Naive thymus-derived CD8-positive, alpha-beta T cell (primary cell): ENCODE measurements at regions not wholly inside any gene's neighbourhood (a gene's known extent, or its start where the extent isn't known, plus 50 kb on each side); places are given as distances from the start of the nearest gene placed in this dataset.
"Not testable (repeated sequence)": the region's sequence is repeated elsewhere in the genome, so short reads cannot be mapped to it uniquely, and the experiment has no call there.

Source experiments
- ATAC-seq, 2 donors: fragments of 150-1000 bp; cut with Tn5 transposase in 1 of 2; sonication (Bioruptor Pico), chemical (Tn5 transposase) in 1 of 2; 1 replicate in 1 of 2; 2 replicates in 1 of 2; pipeline ENCODE4 v1.10.0; 2021; ENCODE audit warnings: mild to moderate bottlenecking in 2 of 2, moderate library complexity in 2 of 2
- POLR2A ChIA-PET: fragments of 350-600 bp; sonication (Branson Sonifier 250); formaldehyde crosslinking; loops from one replicate; lab custom pipeline; 2021; ENCODE audit warnings: antibody characterized with exemption; lab: Charles Lee
- DNase-seq, 10 donors: peaks; one replicate each; pipeline versions ENCODE4 v3.0.0 to v3.0.0-alpha.2; 2020 to 2022
- H3K27ac Mint-ChIP-seq, 10 donors: one replicate each; pipeline ENCODE4 v1.8.0; 2020 to 2022; ENCODE audit warnings: mild to moderate bottlenecking in 10 of 10, mixed read lengths in 10 of 10, moderate library complexity in 4 of 10, inconsistent platforms in 1 of 10
- H3K27me3 Mint-ChIP-seq, 5 donors: one replicate each; pipeline ENCODE4 v1.8.0; 2021 to 2022; ENCODE audit warnings: mixed read lengths in 5 of 5
- H3K36me3 Mint-ChIP-seq, 3 donors: one replicate each; pipeline ENCODE4 v1.8.0; 2020 to 2022; ENCODE audit warnings: mixed read lengths in 3 of 3, mild to moderate bottlenecking in 2 of 3, inconsistent platforms in 1 of 3
- H3K4me1 Mint-ChIP-seq, 4 donors: one replicate each; pipeline ENCODE4 v1.8.0; 2021 to 2022; ENCODE audit warnings: mixed read lengths in 4 of 4
- H3K4me3 Mint-ChIP-seq, 10 donors: one replicate each; pipeline ENCODE4 v1.8.0; 2020 to 2022; ENCODE audit warnings: mild to moderate bottlenecking in 10 of 10, mixed read lengths in 10 of 10, moderate library complexity in 6 of 10, inconsistent platforms in 1 of 10
- H3K9me3 Mint-ChIP-seq, 9 donors: one replicate each; pipeline ENCODE4 v1.8.0; 2020 to 2022; ENCODE audit warnings: mixed read lengths in 9 of 9, mild to moderate bottlenecking in 3 of 9, inconsistent platforms in 1 of 9, moderate library complexity in 1 of 9

- POLR2A ChIA-PET, result no interaction called here
Observed at GRCh38 chr3:65018801-65019200, 331.0 kb upstream of the ADAMTS9 start.

GRCh38 chr3:65017359-65017758 is 329.6 kb upstream of the ADAMTS9 start:
- no peak for ATAC-seq
- H3K27ac Mint-ChIP-seq, result no peak overlapping the region

More at GRCh38 chr3:65018801-65019200, 331.0 kb upstream of the ADAMTS9 start:
- ATAC-seq, result no peak
- H3K36me3 Mint-ChIP-seq, result no peaks in the 10 kb centered on the region
- H3K27ac Mint-ChIP-seq, result no peak overlapping the region
- no peak overlapping the region for H3K4me3 Mint-ChIP-seq
- no peaks in the 10 kb centered on the region for H3K4me1 Mint-ChIP-seq
- peaks cover 0 to 18% (median 1%) of the 10 kb centered on the region in 9 donors for H3K9me3 Mint-ChIP-seq
- DNase-seq, result no peak
- H3K27me3 Mint-ChIP-seq, result peaks cover 0 to 4% (median 0%) of the 10 kb centered on the region in 5 donors

GRCh38 chr3:65015711-65016110 is 327.9 kb upstream of the ADAMTS9 start:
- H3K9me3 Mint-ChIP-seq, result peaks cover 0 to 24% (median 1%) of the 10 kb centered on the region in 9 donors
- no peaks in the 10 kb centered on the region for H3K27me3 Mint-ChIP-seq
- no peak overlapping the region for H3K27ac Mint-ChIP-seq
- no peaks in the 10 kb centered on the region for H3K4me1 Mint-ChIP-seq
- H3K36me3 Mint-ChIP-seq, result no peaks in the 10 kb centered on the region
- ATAC-seq, result no peak
- POLR2A ChIA-PET, result no interaction called here
- DNase-seq, result no peak
- no peak overlapping the region for H3K4me3 Mint-ChIP-seq

More at GRCh38 chr3:65017359-65017758, 329.6 kb upstream of the ADAMTS9 start:
- no peak for DNase-seq
- Mint-ChIP-seq H3K27me3 (no peaks in the 10 kb centered on the region), H3K36me3 (no peaks in the 10 kb centered on the region), H3K4me1 (no peaks in the 10 kb centered on the region), H3K9me3 (peaks cover 0 to 24% (median 0%) of the 10 kb centered on the region in 9 donors), H3K4me3 (no peak overlapping the region)
- POLR2A ChIA-PET, result no interaction called here

GRCh38 chr3:65013053-65013452 is 325.3 kb upstream of the ADAMTS9 start:
- DNase-seq, result no peak
- no peak overlapping the region for H3K4me3 Mint-ChIP-seq
- no peaks in the 10 kb centered on the region for H3K36me3 Mint-ChIP-seq
- ATAC-seq, result no peak
- no peaks in the 10 kb centered on the region for H3K27me3 Mint-ChIP-seq
- H3K27ac Mint-ChIP-seq, result no peak overlapping the region
- POLR2A ChIA-PET, result no interaction called here
- H3K4me1 Mint-ChIP-seq, result no peaks in the 10 kb centered on the region
- peaks cover 0 to 23% (median 0%) of the 10 kb centered on the region in 9 donors for H3K9me3 Mint-ChIP-seq

GRCh38 chr3:65006300-65006739 is 318.5 kb upstream of the ADAMTS9 start:
- Mint-ChIP-seq H3K4me3 (no peak overlapping the region), H3K27me3 (peaks cover 0 to 4% (median 0%) of the 10 kb centered on the region in 5 donors), H3K36me3 (no peaks in the 10 kb centered on the region), H3K9me3 (peaks cover 0 to 23% (median 1%) of the 10 kb centered on the region in 9 donors), H3K27ac (no peak overlapping the region), H3K4me1 (no peaks in the 10 kb centered on the region)
- DNase-seq (no peak), ATAC-seq (no peak)
- POLR2A ChIA-PET, result no interaction called here

GRCh38 chr3:65005486-65005885 is 317.7 kb upstream of the ADAMTS9 start:
- Mint-ChIP-seq H3K4me3 (no peak overlapping the region), H3K27ac (no peak overlapping the region), H3K36me3 (no peaks in the 10 kb centered on the region), H3K4me1 (no peaks in the 10 kb centered on the region), H3K27me3 (peaks cover 0 to 4% (median 0%) of the 10 kb centered on the region in 5 donors), H3K9me3 (peaks cover 0 to 23% (median 3%) of the 10 kb centered on the region in 9 donors)
- no peak for ATAC-seq
- POLR2A ChIA-PET, result no interaction called here
- no peak for DNase-seq

DNA sequence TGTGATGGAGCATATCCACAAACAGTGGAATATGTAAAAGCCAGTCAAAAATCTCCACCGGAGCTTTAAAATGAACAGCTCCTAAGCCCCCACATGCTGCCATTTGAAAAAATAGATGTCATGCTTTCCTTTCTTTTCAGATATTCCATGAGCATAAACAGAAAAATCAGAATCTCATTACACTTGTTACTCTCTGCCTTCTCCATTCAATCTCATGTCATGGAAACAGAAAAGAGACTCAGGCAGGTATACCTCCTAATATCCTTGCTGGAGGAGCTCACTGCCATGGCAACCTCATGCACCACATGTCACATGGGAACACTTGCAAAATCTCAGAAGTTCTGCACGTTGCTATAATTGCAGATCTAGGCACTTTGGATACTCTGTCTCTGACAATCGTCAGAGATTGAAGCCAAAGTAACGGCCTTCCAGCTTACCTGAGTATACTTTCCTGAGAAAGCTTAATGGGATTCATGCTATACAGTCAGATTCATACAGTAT is 317.0 kb upstream of the ADAMTS9 start:
- Mint-ChIP-seq H3K36me3 (no peaks in the 10 kb centered on the region), H3K4me3 (no peak overlapping the region), H3K27me3 (peaks cover 0 to 4% (median 0%) of the 10 kb centered on the region in 5 donors), H3K4me1 (no peaks in the 10 kb centered on the region), H3K9me3 (peaks cover 0 to 23% (median 4%) of the 10 kb centered on the region in 9 donors), H3K27ac (no peak overlapping the region)
- ATAC-seq (no peak), DNase-seq (no peak)
- POLR2A ChIA-PET, result no interaction called here

DNA sequence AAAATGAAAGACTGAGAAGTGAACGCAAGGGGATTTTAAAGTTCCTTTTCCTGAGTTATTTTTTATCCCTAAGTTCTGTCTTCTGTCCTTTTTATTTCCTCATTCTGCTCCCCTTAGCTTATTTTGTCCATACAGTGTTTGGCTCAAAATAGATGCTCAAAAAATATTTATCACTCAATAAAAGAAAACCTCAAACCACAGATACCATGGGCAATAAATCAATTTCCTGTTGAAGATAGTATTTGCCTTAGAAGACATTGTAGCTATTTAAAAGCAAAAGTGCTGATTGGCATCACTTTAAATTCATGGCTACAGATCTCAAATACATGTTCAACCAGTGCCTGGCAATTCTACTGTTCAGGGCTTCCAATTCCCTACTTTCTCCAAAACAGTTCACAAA is 316.5 kb upstream of the ADAMTS9 start:
- DNase-seq (no peak), ATAC-seq (no peak)
- H3K4me3 Mint-ChIP-seq, result no peak overlapping the region
- POLR2A ChIA-PET, result no interaction called here
- no peak overlapping the region for H3K27ac Mint-ChIP-seq
- peaks cover 0 to 4% (median 0%) of the 10 kb centered on the region in 5 donors for H3K27me3 Mint-ChIP-seq
- no peaks in the 10 kb centered on the region for H3K36me3 Mint-ChIP-seq
- no peaks in the 10 kb centered on the region for H3K4me1 Mint-ChIP-seq
- H3K9me3 Mint-ChIP-seq, result peaks cover 1 to 23% (median 4%) of the 10 kb centered on the region in 9 donors

DNA sequence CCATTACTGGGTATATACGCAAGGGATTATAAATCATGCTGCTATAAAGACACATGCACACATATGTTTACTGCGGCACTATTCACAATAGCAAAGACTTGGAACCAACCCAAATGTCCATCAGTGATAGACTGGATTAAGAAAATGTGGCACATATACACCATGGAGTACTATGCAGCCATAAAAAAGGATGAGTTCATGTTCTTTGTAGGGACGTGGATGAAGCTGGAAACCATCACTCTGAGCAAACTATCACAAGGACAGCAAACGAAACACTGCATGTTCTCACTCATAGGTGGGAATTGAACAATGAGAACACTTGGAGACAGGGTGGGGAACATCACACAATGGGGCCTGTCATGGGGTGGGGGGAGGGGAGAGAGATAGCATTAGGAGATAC is 313.3 kb upstream of the ADAMTS9 start:
- POLR2A ChIA-PET, H3K4me1 Mint-ChIP-seq, DNase-seq, H3K27ac Mint-ChIP-seq, H3K4me3 Mint-ChIP-seq, H3K36me3 Mint-ChIP-seq, ATAC-seq, H3K27me3 Mint-ChIP-seq: not testable (repeated sequence)
- peaks cover 0 to 23% (median 4%) of the 10 kb centered on the region in 9 donors for H3K9me3 Mint-ChIP-seq

GRCh38 chr3:64998317-64998716 is 310.5 kb upstream of the ADAMTS9 start:
- no peaks in the 10 kb centered on the region for H3K27me3 Mint-ChIP-seq
- H3K4me1 Mint-ChIP-seq, result no peaks in the 10 kb centered on the region
- no peaks in the 10 kb centered on the region for H3K36me3 Mint-ChIP-seq
- POLR2A ChIA-PET, result no interaction called here
- peaks cover 0 to 15% (median 3%) of the 10 kb centered on the region in 9 donors for H3K9me3 Mint-ChIP-seq
- no peak for DNase-seq
- no peak overlapping the region for H3K27ac Mint-ChIP-seq
- H3K4me3 Mint-ChIP-seq, result no peak overlapping the region
- ATAC-seq, result no peak

- ATAC-seq (no peak), DNase-seq (no peak)
- no peaks in the 10 kb centered on the region for H3K36me3 Mint-ChIP-seq
- no peak overlapping the region for H3K4me3 Mint-ChIP-seq
- H3K27me3 Mint-ChIP-seq, result no peaks in the 10 kb centered on the region
- peaks cover 0 to 11% (median 0%) of the 10 kb centered on the region in 9 donors for H3K9me3 Mint-ChIP-seq
- no peaks in the 10 kb centered on the region for H3K4me1 Mint-ChIP-seq
- POLR2A ChIA-PET, result no interaction called here
- no peak overlapping the region for H3K27ac Mint-ChIP-seq
Observed at GRCh38 chr3:64995857-64996551, 308.2 kb upstream of the ADAMTS9 start.

DNA sequence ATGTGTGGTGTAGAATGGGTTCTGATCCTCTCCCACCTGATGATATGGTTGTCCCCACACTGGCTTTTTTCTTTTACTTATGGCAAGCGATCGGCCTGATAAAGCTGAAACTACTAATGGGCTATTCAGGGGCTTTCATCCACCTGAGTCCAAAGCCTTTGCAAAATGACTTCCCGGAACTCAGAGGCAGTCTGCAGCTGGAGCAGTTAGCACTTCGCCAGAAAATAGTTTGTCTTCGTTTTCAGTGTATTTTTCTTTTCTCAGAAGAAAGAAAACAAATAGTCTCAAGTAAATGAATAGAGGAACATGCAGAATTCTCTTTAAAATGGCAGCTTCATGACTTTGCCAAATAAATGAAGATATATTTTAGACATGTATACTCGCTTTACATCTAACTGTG is 306.0 kb upstream of the ADAMTS9 start:
- H3K4me1 Mint-ChIP-seq, result no peaks in the 10 kb centered on the region
- H3K27me3 Mint-ChIP-seq, result no peaks in the 10 kb centered on the region
- POLR2A ChIA-PET, result no interaction called here
- no peak overlapping the region for H3K4me3 Mint-ChIP-seq
- ATAC-seq (no peak), DNase-seq (no peak)
- no peaks in the 10 kb centered on the region for H3K36me3 Mint-ChIP-seq
- H3K9me3 Mint-ChIP-seq, result peaks cover 0 to 4% (median 0%) of the 10 kb centered on the region in 9 donors
- H3K27ac Mint-ChIP-seq, result no peak overlapping the region

GRCh38 chr3:64992530-64993285 is 304.9 kb upstream of the ADAMTS9 start:
- Mint-ChIP-seq H3K4me1 (no peaks in the 10 kb centered on the region), H3K36me3 (no peaks in the 10 kb centered on the region), H3K9me3 (peaks cover 0 to 11% (median 2%) of the 10 kb centered on the region in 9 donors), H3K27ac (no peak overlapping the region), H3K4me3 (no peak overlapping the region), H3K27me3 (no peaks in the 10 kb centered on the region)
- DNase-seq (no peak), ATAC-seq (no peak)
- POLR2A ChIA-PET, result no interaction called here
